Body of pancreas (tissue), 4 donors: ENCODE measurements at regions not wholly inside any gene's neighbourhood (a gene's known extent, or its start where the extent isn't known, plus 50 kb on each side); places are given as distances from the start of the nearest gene placed in this dataset.

ENCODE experiments used
- ATAC-seq: fragments of 150-250 bp; one replicate; pipeline ENCODE4 v1.9.1; 2016
- DNase-seq, 4 donors: peaks; one replicate each; pipeline ENCODE4 v3.0.0-alpha.2; 2019
- H3K27ac ChIP-seq, 4 donors: fragments of 200-600 bp; sonication (generic); 1 replicate in 3 of 4; 2 replicates in 1 of 4; pipeline versions ENCODE4 v1.5.1 to v1.6.1; 2016 to 2019; ENCODE audit warnings: mild to moderate bottlenecking in 1 of 4, mixed read lengths in 1 of 4, moderate library complexity in 1 of 4
- H3K27me3 ChIP-seq, 2 donors: fragments of 200-600 bp; sonication (generic); one replicate each; pipeline ENCODE4 v1.6.0; 2016; ENCODE audit warnings: mild to moderate bottlenecking in 1 of 2
- H3K36me3 ChIP-seq, 2 donors: fragments of 200-600 bp; sonication (generic); replicated peaks in 1 of 2; 2 replicates each; pipeline ENCODE4 v1.5.1; 2016; ENCODE audit warnings: low read depth in 2 of 2; ENCODE audit not compliant: insufficient read depth in 1 of 2
- H3K4me1 ChIP-seq: fragments of 200-600 bp; sonication (generic); one replicate; pipeline ENCODE4 v1.6.0; 2016
- H3K4me3 ChIP-seq, 2 donors: fragments of 200-600 bp; sonication (generic); 1 replicate in 1 of 2; 2 replicates in 1 of 2; pipeline ENCODE4 v1.5.1; 2016 to 2019
- H3K9me3 ChIP-seq, 3 donors: fragments of 200-600 bp; sonication (generic); 1 replicate in 2 of 3; 2 replicates in 1 of 3; pipeline ENCODE4 v1.5.1; 2016
- CTCF ChIP-seq, 7 experiments: fragments of 450-650 bp in 4 of 7; fragments of 200-600 bp in 3 of 7; sonication (generic) in 3 of 7; IDR thresholded peaks; one replicate each; pipeline ENCODE4 v1.5.1; 2016 to 2019; ENCODE audit warnings: antibody characterized with exemption in 7 of 7
- POLR2A ChIP-seq, 3 donors: fragments of 450-650 bp; IDR thresholded peaks; one replicate each; pipeline ENCODE4 v1.6.1; 2016; ENCODE audit warnings: antibody characterized with exemption in 3 of 3, mild to moderate bottlenecking in 2 of 3
- WGBS, 2 donors: methylation state at CpG; one replicate each; pipeline ENCODE4 v1.1.5; 2017; 5-methylcytosine and 5-hydroxymethylcytosine counted together
- intact Hi-C: fragments of 100-400 bp; cut with DNase I; formaldehyde crosslinking; loops from one replicate; pipeline ENCODE4 v1.15.1; 2023

GRCh38 chr3:124277144-124277890, 285.4 kb upstream of the ROPN1 start:
- H3K4me3 ChIP-seq: no peak overlapping the region
- DNase-seq (peak in 2 of 4 donors; percentile 25 to 35), ATAC-seq (peak; percentile 67)
- H3K27ac ChIP-seq: peak overlapping the region; percentile 9 to 69 (median 32)
- H3K36me3 ChIP-seq: no peaks in the 10 kb centered on the region
- H3K4me1 ChIP-seq: no peaks in the 10 kb centered on the region
- TF ChIP-seq POLR2A (IDR thresholded peaks at IDR 0.05) (no peak), CTCF (IDR thresholded peaks at IDR 0.05) (no peak)
- 64 to 73% methylated on average over 10 of the region's 10 CpGs for WGBS, 2 donors
- intact Hi-C loops: no loop called here
- no peaks in the 10 kb centered on the region for H3K9me3 ChIP-seq
- no peaks in the 10 kb centered on the region for H3K27me3 ChIP-seq

GRCh38 chr3:124281453-124282316, 289.8 kb upstream of the ROPN1 start:
- ATAC-seq (peak; percentile 30), DNase-seq (peak in 1 of 4 donors; percentile 13)
- intact Hi-C loops: no loop called here
- H3K36me3 ChIP-seq: no peaks in the 10 kb centered on the region
- no peak overlapping the region for H3K4me3 ChIP-seq
- no peaks in the 10 kb centered on the region for H3K9me3 ChIP-seq
- no peaks in the 10 kb centered on the region for H3K4me1 ChIP-seq
- H3K27ac ChIP-seq: no peak overlapping the region
- no peaks in the 10 kb centered on the region for H3K27me3 ChIP-seq
- TF ChIP-seq CTCF (IDR thresholded peaks at IDR 0.05) (peak in 4 of 7 experiments; percentile 27 to 40 (median 31)), POLR2A (IDR thresholded peaks at IDR 0.05) (no peak)
- WGBS, 2 donors: 67% methylated on average over 6 of the region's 6 CpGs

- peak; percentile 62 for ATAC-seq
- intact Hi-C loops: no loop called here
- peak in 1 of 4 donors; percentile 32 for DNase-seq
- 79 to 88% methylated on average over 3 of the region's 3 CpGs for WGBS, 2 donors
- H3K4me1 ChIP-seq: no peaks in the 10 kb centered on the region
- no peak overlapping the region for H3K27ac ChIP-seq
- H3K27me3 ChIP-seq: no peaks in the 10 kb centered on the region
- H3K36me3 ChIP-seq: no peaks in the 10 kb centered on the region
- TF ChIP-seq CTCF (IDR thresholded peaks at IDR 0.05): no peak
- no peak for TF ChIP-seq POLR2A (IDR thresholded peaks at IDR 0.05)
- H3K4me3 ChIP-seq: no peak overlapping the region
- H3K9me3 ChIP-seq: no peaks in the 10 kb centered on the region
These were observed 291.1 kb upstream of the ROPN1 start for GRCh38 chr3:124282751-124283651.

GRCh38 chr3:124283652-124284023, 291.7 kb upstream of the ROPN1 start:
- Histone ChIP-seq H3K27me3 (no peaks in the 10 kb centered on the region), H3K27ac (no peak overlapping the region), H3K4me1 (no peaks in the 10 kb centered on the region), H3K4me3 (no peak overlapping the region), H3K9me3 (no peaks in the 10 kb centered on the region), H3K36me3 (no peaks in the 10 kb centered on the region)
- TF ChIP-seq POLR2A (IDR thresholded peaks at IDR 0.05) (no peak), CTCF (IDR thresholded peaks at IDR 0.05) (no peak)
- 86 to 87% methylated on average over 2 of the region's 2 CpGs for WGBS, 2 donors
- peak; percentile 36 for ATAC-seq
- intact Hi-C loops: no loop called here
- DNase-seq: no peak
